ENCODE measurements at regions not wholly inside any gene's neighbourhood (a gene's known extent, or its start where the extent isn't known, plus 50 kb on each side); places are given as distances from the start of the nearest gene placed in this dataset.

- Histone ChIP-seq H3K4me3 (no peak overlapping the region), H3K27me3 (no peaks in the 10 kb centered on the region), H3K27ac (no peak overlapping the region), H3K4me1 (no peaks in the 10 kb centered on the region), H3K36me3 (no peaks in the 10 kb centered on the region), H3K9me3 (no peaks in the 10 kb centered on the region)
- no peak for TF ChIP-seq CTCF (IDR thresholded peaks at IDR 0.05)
- DNase-seq (ENCODE audit: low spot score) = no peak
Measured at GRCh38 chr5:93793159-93793781, 51.9 kb upstream of the POU5F2 start.

- H3K27me3 ChIP-seq = no peaks in the 10 kb centered on the region
- no peaks in the 10 kb centered on the region for H3K36me3 ChIP-seq
- no peaks in the 10 kb centered on the region for H3K4me1 ChIP-seq
- no peak overlapping the region for H3K27ac ChIP-seq
- H3K9me3 ChIP-seq = no peaks in the 10 kb centered on the region
- no peak for TF ChIP-seq CTCF (IDR thresholded peaks at IDR 0.05)
- H3K4me3 ChIP-seq = no peak overlapping the region
- no peak for DNase-seq (ENCODE audit: low spot score)
Measured at GRCh38 chr5:93791518-93791972, 50.1 kb upstream of the POU5F2 start.
